ENCODE measurements at regions not wholly inside any gene's neighbourhood (a gene's known extent, or its start where the extent isn't known, plus 50 kb on each side); places are given as distances from the start of the nearest gene placed in this dataset.

DNA sequence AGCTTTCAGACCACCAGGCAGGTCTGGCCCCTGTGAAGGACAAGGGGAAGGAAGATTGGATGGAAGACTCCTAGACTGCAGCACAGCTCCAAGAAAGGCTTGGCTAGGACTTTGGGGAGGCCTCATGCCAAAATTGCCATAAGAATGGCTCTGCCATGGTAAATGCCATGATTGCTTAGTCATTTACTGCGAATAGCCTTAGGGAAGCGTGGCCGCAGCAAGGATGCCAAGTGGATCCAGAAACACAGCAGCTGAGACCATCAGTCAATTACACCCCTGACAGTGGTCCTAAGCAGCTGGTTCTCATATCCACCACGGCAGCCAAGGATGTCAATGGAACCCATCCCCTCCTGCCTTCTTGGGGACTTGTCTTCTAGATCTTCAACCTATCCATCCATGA lies 88.2 kb upstream of the AUTS2 start:
- Histone ChIP-seq H3K9ac (no peak overlapping the region), H3K36me3 (ENCODE audit: control insufficient read depth, insufficient read depth, low read length) (no peaks in the 10 kb centered on the region), H3K4me3 (ENCODE audit: low read depth, low read length) (no peak overlapping the region), H3K27ac (no peak overlapping the region), H3K4me1 (no peaks in the 10 kb centered on the region), H3K79me2 (no peaks in the 10 kb centered on the region), H3K9me3 (ENCODE audit: control insufficient read depth, low read length) (no peaks in the 10 kb centered on the region), H3K27me3 (ENCODE audit: control insufficient read depth, insufficient read depth, low read length) (no peaks in the 10 kb centered on the region), H3K4me2 (ENCODE audit: low read length) (no peak overlapping the region), H2AFZ (no peak overlapping the region)
- TF ChIP-seq, protein P1, sequence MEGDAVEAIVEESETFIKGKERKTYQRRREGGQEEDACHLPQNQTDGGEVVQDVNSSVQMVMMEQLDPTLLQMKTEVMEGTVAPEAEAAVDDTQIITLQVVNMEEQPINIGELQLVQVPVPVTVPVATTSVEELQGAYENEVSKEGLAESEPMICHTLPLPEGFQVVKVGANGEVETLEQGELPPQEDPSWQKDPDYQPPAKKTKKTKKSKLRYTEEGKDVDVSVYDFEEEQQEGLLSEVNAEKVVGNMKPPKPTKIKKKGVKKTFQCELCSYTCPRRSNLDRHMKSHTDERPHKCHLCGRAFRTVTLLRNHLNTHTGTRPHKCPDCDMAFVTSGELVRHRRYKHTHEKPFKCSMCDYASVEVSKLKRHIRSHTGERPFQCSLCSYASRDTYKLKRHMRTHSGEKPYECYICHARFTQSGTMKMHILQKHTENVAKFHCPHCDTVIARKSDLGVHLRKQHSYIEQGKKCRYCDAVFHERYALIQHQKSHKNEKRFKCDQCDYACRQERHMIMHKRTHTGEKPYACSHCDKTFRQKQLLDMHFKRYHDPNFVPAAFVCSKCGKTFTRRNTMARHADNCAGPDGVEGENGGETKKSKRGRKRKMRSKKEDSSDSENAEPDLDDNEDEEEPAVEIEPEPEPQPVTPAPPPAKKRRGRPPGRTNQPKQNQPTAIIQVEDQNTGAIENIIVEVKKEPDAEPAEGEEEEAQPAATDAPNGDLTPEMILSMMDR (IDR thresholded peaks at IDR 0.05): no peak

DNA sequence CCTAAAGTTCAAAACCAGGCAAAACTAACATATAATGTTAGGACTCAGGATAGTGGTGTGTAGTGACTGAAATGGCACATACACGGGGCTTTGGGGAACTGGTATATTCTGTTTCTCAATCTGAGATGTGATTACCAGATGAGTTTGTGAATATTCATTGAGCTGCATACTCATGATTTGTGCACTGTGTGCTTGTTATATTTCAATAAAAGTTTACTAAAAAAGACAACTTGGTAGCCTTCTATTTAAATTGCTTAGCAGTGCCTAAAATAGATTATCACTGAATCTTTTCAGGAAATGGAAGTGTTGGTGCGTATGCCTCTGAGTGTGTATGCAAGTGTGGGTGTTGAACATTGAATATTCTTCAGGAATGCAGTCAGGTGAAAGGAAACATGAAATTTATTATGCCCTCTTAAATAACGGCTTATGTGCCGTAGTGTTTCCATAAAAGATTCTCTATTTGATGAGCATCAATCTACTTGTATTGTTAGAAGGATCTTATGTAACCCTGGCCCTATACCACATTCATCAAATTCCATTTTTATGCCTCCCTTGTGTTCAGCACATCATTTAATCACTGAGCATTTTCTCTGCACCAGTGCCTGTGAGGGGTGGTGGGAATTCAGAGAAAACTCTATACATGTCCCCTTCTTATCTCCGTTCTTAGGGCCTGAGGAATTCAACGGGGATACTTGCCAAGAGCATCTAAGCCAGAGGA lies 82.6 kb upstream of the AUTS2 start:
- no peak overlapping the region for H3K27ac ChIP-seq
- H3K27me3 ChIP-seq (ENCODE audit: control insufficient read depth, insufficient read depth, low read length): no peaks in the 10 kb centered on the region
- H3K4me1 ChIP-seq: no peaks in the 10 kb centered on the region
- no peak overlapping the region for H2AFZ ChIP-seq
- H3K9me3 ChIP-seq (ENCODE audit: control insufficient read depth, low read length): no peaks in the 10 kb centered on the region
- no peak overlapping the region for H3K9ac ChIP-seq
- H3K36me3 ChIP-seq (ENCODE audit: control insufficient read depth, insufficient read depth, low read length): no peaks in the 10 kb centered on the region
- TF ChIP-seq, protein P1 (IDR thresholded peaks at IDR 0.05): no peak
- no peak overlapping the region for H3K4me3 ChIP-seq (ENCODE audit: low read depth, low read length)
- H3K79me2 ChIP-seq: no peaks in the 10 kb centered on the region
- H3K4me2 ChIP-seq (ENCODE audit: low read length): no peak overlapping the region

DNA sequence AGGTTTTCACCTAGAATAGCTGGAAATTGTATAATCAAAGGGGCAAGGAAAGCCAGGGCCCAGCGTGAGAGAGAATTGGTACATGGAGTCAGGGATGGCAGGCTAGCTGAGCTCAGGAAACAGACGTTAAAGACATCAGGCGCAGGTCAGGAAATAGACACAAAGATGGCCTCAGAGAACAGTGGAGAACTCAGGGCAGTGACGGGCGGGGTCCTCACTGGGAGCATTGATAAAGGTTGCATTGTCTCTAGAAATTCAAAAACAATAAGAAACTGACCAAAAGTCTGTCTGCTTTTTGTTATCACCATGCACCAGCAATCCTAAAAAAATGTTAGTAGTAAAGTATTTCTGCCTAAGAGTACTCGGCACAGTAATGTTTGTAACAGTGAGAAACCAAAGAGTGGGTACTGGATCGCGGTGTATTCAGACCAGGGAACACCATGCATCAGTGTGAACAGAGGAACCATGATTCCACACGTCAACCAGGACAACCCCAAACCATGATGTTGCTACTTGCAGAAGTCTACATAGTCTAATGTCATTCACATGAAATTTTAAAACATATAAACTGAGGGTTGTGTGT lies 81.9 kb upstream of the AUTS2 start:
- no peak overlapping the region for H3K9ac ChIP-seq
- no peaks in the 10 kb centered on the region for H3K79me2 ChIP-seq
- H2AFZ ChIP-seq: no peak overlapping the region
- no peak overlapping the region for H3K4me2 ChIP-seq (ENCODE audit: low read length)
- no peak overlapping the region for H3K27ac ChIP-seq
- no peaks in the 10 kb centered on the region for H3K36me3 ChIP-seq (ENCODE audit: control insufficient read depth, insufficient read depth, low read length)
- no peaks in the 10 kb centered on the region for H3K9me3 ChIP-seq (ENCODE audit: control insufficient read depth, low read length)
- H3K4me3 ChIP-seq (ENCODE audit: low read depth, low read length): no peak overlapping the region
- no peaks in the 10 kb centered on the region for H3K4me1 ChIP-seq
- TF ChIP-seq, protein P1 (IDR thresholded peaks at IDR 0.05): no peak
- H3K27me3 ChIP-seq (ENCODE audit: control insufficient read depth, insufficient read depth, low read length): no peaks in the 10 kb centered on the region

DNA sequence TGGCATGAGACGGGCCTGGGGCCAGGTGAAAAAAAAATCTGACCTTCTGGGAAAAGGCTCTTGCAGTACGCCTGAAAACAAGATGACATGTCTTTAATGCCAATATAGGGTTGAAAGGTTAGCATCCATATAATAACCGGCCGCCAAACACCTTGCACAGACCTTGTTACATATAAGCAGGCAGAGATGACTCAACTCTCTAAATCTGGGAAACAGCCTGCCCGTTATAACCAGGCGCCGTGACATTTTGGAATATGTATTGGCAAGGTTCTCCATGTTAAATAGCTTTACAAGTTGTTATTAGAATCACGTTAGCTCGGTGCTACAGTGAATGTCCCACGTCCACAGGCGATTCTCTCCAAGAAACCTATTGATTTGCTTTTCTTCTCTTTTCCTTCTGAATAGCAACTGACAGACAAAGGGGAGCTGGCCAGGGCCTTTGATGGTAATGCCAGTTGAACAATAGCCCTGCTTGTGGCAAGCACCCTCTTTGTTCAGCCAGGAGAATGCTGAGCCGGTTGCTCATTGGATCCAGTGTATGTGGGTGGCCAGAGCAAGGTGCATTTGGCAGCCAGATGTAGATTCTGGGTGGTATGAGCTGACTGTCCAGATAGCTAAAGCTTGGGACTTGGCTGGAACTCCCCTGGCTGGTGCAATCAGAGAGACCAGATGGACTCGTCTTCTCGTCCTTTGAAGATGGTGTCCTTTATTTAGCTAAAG lies 80.1 kb upstream of the AUTS2 start:
- Histone ChIP-seq H3K27me3 (ENCODE audit: control insufficient read depth, insufficient read depth, low read length) (no peaks in the 10 kb centered on the region), H3K4me1 (no peaks in the 10 kb centered on the region), H3K4me3 (ENCODE audit: low read depth, low read length) (no peak overlapping the region), H3K4me2 (ENCODE audit: low read length) (no peak overlapping the region), H3K9ac (no peak overlapping the region), H3K9me3 (ENCODE audit: control insufficient read depth, low read length) (no peaks in the 10 kb centered on the region), H2AFZ (no peak overlapping the region), H3K36me3 (ENCODE audit: control insufficient read depth, insufficient read depth, low read length) (no peaks in the 10 kb centered on the region), H3K79me2 (no peaks in the 10 kb centered on the region), H3K27ac (no peak overlapping the region)
- TF ChIP-seq, protein P1 (IDR thresholded peaks at IDR 0.05): no peak
